HG03457 (cell line): ENCODE measurements at regions not wholly inside any gene's neighbourhood (a gene's known extent, or its start where the extent isn't known, plus 50 kb on each side); places are given as distances from the start of the nearest gene placed in this dataset.

Source experiments
- ATAC-seq: cut with Tn5 transposase; IDR thresholded peaks from one replicate; pipeline ENCODE4 v1.9.1; 2021; ENCODE audit warnings: moderate number of reproducible peaks; ENCODE audit not compliant: unreplicated experiment

DNA sequence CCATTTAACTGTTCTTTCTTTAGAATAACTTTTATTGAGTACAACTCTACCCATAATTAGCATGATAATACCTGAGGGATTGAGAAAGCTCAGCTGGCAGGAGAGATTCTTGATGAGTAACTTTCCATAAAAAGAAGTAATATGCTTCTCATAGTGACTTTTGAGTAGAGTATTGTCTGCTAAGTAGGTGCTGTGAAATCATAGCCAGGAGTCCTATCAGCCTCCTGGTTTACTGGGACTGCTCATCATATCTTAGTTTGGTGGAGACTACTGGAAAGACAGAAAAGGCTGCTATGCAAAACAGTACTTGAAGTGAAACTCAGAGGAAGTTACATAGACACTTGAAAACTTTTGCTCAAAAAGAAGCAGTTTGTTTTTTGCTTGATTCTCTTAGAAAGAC lies 113.3 kb upstream of the ATP2B1 start:
- ATAC-seq, result no peak

GRCh38 chr12:89817501-89818226 lies 109.0 kb upstream of the ATP2B1 start:
- ATAC-seq, result no peak

DNA sequence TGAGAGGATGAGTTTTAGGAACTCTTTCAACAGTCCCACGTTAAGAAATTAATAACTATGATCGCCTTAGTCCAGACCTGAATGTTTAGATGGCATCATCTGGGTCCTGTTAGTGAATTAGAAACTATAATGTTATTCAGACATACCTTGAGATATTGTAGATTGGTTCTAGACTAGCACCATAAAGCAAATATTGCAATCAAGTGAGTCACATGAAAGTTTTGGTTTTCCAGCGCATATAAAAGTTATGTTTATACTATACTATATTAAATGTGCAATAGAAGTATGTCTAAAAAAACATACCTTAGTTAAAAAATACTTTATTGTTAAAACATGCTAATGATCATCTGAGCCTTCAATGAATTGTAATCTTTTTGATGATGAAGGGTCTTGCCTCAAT lies 106.6 kb upstream of the ATP2B1 start:
- no peak for ATAC-seq

- ATAC-seq, result no peak
Observed at GRCh38 chr12:89803412-89803811, 94.8 kb upstream of the ATP2B1 start.

- no peak for ATAC-seq
Observed at GRCh38 chr12:89801284-89801683, 92.6 kb upstream of the ATP2B1 start.

GRCh38 chr12:89800435-89800834 lies 91.8 kb upstream of the ATP2B1 start:
- ATAC-seq, result no peak

GRCh38 chr12:89799316-89799715 lies 90.7 kb upstream of the ATP2B1 start:
- ATAC-seq, result no peak

- ATAC-seq, result no peak
Observed at GRCh38 chr12:89797436-89797835, 88.8 kb upstream of the ATP2B1 start.

DNA sequence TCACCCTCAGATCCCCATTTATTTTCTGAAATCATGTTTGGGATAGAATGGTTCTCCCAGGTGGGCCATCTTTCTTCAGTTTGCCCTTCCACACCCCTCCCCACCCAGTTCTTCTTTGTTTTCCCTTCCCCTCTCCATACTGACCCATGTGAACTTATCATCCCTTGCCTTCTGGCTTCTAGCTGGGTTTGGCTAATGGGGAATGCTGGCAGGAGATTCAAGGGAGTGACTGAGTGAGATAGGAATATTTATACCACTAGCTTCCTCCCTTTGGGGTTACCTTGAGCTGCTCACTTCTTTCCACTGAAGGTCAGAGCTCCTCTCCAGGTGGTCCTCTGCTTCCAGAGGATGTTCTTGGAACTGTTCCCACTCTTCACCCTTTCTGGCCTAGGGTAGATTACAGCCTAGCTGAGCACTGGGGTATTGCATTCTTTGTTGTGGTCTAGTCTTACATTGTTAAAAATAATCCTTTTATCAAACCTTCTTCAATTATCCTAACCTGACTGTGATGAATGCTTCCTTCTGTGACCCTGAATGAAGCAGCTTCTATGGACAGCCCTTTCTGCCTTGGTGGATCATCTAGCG lies 88.3 kb upstream of the ATP2B1 start:
- no peak for ATAC-seq

DNA sequence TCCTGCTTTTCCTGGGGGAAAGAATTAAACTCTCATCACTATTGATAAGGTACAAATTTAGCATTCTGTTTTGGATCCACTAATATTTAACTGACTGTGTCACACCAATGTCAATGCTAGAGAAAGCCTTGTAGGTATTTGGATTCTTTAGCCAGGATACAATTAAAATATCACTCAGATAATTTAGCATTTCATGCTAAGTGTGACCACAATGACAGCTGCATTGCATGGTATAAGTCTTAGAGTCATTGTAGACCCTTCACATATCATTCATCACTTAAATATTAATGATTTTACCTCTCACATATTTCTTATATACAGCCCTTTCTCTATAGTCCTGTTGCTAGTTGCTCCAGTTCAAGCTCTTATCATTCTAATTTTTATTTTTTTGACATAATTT lies 85.3 kb upstream of the ATP2B1 start:
- no peak for ATAC-seq

DNA sequence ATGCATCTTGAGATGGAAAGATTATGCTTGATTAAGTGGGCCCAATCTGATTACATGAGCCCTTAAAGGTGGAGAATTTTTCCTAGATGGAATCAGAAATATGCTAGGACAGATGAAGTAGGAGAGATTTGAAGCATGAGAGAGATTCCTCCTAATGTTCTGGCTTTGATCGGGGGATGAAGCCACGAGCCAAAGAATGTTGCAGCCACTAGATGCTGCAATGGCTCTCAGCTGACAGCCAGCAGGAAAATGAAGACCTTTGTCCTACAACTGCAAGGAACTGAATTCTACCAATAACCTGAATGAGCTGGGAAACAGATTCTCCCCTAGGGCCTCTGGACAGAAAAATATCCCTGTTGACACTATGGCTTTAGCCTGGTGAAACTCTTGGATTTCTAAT lies 82.6 kb upstream of the ATP2B1 start:
- no peak for ATAC-seq

GRCh38 chr12:89789862-89790261 lies 81.2 kb upstream of the ATP2B1 start:
- ATAC-seq, result no peak

DNA sequence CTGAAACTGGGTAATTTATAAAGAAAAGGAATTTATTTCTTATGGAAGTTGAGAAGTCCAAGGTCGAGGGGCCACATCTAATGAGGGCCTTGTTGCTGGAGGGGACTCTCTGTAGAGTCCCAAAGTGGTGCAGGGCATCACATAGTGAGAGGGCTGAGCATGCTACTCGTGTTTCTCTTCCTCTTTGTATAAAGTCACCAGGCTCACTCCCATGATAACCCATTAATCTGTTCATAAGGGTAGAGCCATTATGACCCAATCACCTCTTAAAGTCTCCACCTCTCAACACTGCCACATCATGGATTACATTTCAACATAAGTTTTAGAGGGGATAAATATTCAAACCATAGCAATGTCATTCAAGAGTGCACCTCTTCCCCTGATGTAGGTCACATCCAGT lies 79.1 kb upstream of the ATP2B1 start:
- no peak for ATAC-seq

DNA sequence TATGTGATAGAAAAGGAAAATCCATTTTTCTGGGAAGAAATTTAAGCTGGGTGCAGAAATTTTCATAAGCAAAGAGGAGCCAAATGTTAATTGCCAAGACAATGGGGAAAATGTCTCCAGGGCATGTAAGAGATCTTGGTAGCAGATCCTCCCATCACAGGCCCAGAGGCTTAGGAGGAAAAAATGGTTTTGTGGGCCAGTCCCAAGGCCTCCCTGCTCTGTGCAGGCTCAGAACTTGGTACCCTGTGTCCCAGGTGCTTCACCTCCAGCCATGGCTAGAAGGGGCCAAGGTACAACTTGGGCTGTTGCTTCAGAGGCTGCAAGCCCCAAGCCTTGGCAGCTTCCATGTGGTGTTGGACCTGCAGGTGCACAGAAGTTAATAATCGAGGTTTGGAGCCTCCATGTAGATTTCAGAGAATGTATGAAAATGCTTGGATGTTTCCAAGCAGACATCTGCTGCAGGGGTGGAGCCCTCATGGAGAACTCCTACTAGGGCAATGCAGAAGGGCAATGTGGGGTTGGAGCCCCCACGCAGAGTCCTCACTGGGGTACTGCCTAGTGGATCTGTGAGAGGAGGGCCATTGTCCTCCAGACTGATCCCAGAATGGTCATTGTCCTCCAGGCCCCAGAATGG lies 77.7 kb upstream of the ATP2B1 start:
- no peak for ATAC-seq

DNA sequence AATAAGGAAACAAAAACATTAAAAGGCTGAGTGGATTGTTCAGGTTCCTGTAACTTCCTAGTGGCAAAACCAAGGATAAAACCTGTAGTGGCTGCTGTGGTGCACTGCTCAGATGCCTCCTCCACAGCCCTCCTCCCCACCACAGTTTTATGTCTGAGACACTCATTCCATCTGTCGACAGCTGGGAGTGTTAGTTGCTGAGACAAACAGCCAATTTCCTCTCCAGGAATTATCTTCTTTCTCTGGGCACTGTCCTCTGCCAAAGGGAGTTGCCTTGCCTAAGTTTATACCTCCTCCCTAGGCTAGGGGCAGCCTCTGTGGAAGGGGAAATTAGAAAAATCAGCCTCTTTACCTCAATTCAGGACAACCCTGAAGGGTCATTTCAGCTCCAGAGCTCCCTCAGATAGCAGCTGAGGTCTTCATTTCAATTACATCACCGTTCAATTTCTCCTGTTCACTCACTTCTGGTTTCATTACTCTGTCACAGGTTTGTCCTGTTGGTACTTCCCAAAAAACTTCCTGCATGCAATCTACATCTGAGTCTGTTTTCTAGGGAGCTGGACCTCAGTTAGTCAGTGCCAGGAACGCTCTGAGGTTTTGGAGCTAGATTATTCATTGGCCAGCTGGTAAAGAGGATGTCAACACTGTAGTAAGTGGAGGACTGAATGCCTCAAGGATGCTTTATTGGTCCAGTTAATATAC lies 74.9 kb upstream of the ATP2B1 start:
- ATAC-seq, result no peak

DNA sequence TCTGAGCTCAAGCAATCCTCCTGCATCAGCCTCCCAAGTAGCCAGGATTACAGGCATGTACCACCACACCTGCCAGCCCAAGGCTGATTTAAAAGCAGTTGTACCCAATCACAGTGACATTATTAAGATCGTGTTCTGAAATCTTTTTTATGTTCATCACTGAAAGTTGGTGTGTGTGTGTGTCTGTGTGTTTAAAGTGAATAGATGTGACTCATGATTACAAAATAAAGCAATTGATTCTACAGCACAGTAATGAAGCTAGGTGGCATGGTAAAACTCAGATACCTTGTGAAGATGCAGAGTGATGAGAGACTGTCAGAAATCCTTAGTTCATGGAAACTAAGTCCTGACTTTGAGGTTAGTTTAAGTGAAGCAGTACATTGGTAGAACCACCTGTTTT lies 74.2 kb upstream of the ATP2B1 start:
- ATAC-seq, result no peak

- ATAC-seq, result no peak
Observed at GRCh38 chr12:89781946-89782550, 73.4 kb upstream of the ATP2B1 start.

GRCh38 chr12:89781156-89781555 lies 72.5 kb upstream of the ATP2B1 start:
- no peak for ATAC-seq

- ATAC-seq, result no peak
Observed at GRCh38 chr12:89779090-89779489, 70.5 kb upstream of the ATP2B1 start.

GRCh38 chr12:89777733-89778379 lies 69.2 kb upstream of the ATP2B1 start:
- ATAC-seq, result no peak

- no peak for ATAC-seq
Observed at GRCh38 chr12:89775986-89776365, 67.3 kb upstream of the ATP2B1 start.
